NCI-H1436 (cell line): ENCODE measurements at regions not wholly inside any gene's neighbourhood (a gene's known extent, or its start where the extent isn't known, plus 50 kb on each side); places are given as distances from the start of the nearest gene placed in this dataset.

Experiments used
- DNase-seq: peaks from one replicate; lab custom pipeline; 2025; lab: John Stamatoyannopoulos, UW

- DNase-seq, result no peak
Observed at GRCh38 chr22:48793949-48794348, 1033.7 kb downstream of the BRD1 start.

- DNase-seq, result no peak
Observed at GRCh38 chr22:48786679-48786996, 1041.0 kb downstream of the BRD1 start.

- DNase-seq, result no peak
Observed at GRCh38 chr22:48785792-48786678, 1041.6 kb downstream of the BRD1 start.

- no peak for DNase-seq
Observed at GRCh38 chr22:48784701-48785503, 1042.8 kb downstream of the BRD1 start.

GRCh38 chr22:48783821-48784266 lies 1043.8 kb downstream of the BRD1 start:
- no peak for DNase-seq

- DNase-seq, result no peak
Observed at GRCh38 chr22:48782811-48783511, 1044.7 kb downstream of the BRD1 start.

- DNase-seq, result no peak
Observed at GRCh38 chr22:48782326-48782725, 1045.3 kb downstream of the BRD1 start.

GRCh38 chr22:48781868-48782267 lies 1045.8 kb downstream of the BRD1 start:
- DNase-seq, result no peak

- DNase-seq, result no peak
Observed at GRCh38 chr22:48781391-48781790, 1046.3 kb downstream of the BRD1 start.

GRCh38 chr22:48780597-48781277 lies 1046.9 kb downstream of the BRD1 start:
- DNase-seq, result no peak

GRCh38 chr22:48779661-48780596 lies 1047.7 kb downstream of the BRD1 start:
- no peak for DNase-seq

- no peak for DNase-seq
Observed at GRCh38 chr22:48779211-48779643, 1048.4 kb downstream of the BRD1 start.

- no peak for DNase-seq
Observed at GRCh38 chr22:48778308-48779195, 1049.1 kb downstream of the BRD1 start.

- no peak for DNase-seq
Observed at GRCh38 chr22:48772286-48772907, 1055.3 kb downstream of the BRD1 start.

GRCh38 chr22:48765595-48765994 lies 1062.1 kb downstream of the BRD1 start:
- DNase-seq, result no peak

GRCh38 chr22:48761546-48761945 lies 1066.1 kb downstream of the BRD1 start:
- no peak for DNase-seq

- DNase-seq, result no peak
Observed at GRCh38 chr22:48760481-48761390, 1066.9 kb downstream of the BRD1 start.
